ENCODE measurements at regions not wholly inside any gene's neighbourhood (a gene's known extent, or its start where the extent isn't known, plus 50 kb on each side); places are given as distances from the start of the nearest gene placed in this dataset.

DNA sequence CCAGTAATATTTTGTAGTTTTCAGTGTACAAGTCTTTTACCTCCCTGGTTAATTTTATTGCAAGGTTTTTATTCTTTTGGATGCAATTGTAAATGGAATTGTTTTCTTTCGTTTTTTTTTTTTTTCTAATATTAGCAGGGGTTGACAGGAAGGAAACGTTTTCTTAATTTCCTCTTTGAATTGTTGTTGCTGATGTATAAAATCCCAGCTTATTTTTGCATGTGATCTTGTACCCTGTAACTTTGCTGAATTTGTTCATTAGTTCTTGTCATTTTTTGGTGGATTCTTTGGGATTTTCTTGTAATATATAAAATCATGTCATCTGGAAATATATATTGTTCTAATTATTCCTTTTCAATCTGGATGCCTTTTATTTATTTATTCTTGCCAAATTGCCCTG lies 65.0 kb upstream of the ANKH start:
- H3K27ac Mint-ChIP-seq = no peak overlapping the region
- peaks cover 2 to 4% of the 10 kb centered on the region in 2 donors for H3K27me3 Mint-ChIP-seq
- no peak for DNase-seq
- no peaks in the 10 kb centered on the region for H3K4me1 ChIP-seq (ENCODE audit: insufficient read depth, low read length)
- no peak overlapping the region for H3K4me3 ChIP-seq (ENCODE audit: low read length in 2 of 2)
- no peak overlapping the region for H3K4me3 Mint-ChIP-seq
- H3K4me1 Mint-ChIP-seq = peaks cover 4 to 12% (median 5%) of the 10 kb centered on the region in 4 donors
- H3K27me3 ChIP-seq (ENCODE audit: insufficient read depth, low read length) = no peaks in the 10 kb centered on the region
- no peaks in the 10 kb centered on the region for H3K36me3 Mint-ChIP-seq
- H3K9me3 Mint-ChIP-seq = no peaks in the 10 kb centered on the region
- no peak overlapping the region for H3K27ac ChIP-seq (ENCODE audit: low read depth, low read length)
- intact Hi-C loops (cut with micrococcal nuclease) = no loop called here
- no peaks in the 10 kb centered on the region for H3K9me3 ChIP-seq (ENCODE audit: control insufficient read depth in 1 of 2, low read length in 2 of 2)
- ChIA-PET POLR2A (ENCODE audit: partially characterized antibody) (no interaction called here), CTCF (ENCODE audit: partially characterized antibody) (interaction anchor here (0.9 kb wide), 1 partner anchor 10 kb away, joined by 3 read pairs; no protein-coding TSS in a partner anchor)
- H3K36me3 ChIP-seq (ENCODE audit: insufficient read depth, low read length) = no peaks in the 10 kb centered on the region

GRCh38 chr5:14935341-14935740 lies 63.8 kb upstream of the ANKH start:
- Histone ChIP-seq H3K36me3 (ENCODE audit: insufficient read depth, low read length) (no peaks in the 10 kb centered on the region), H3K4me3 (ENCODE audit: low read length in 2 of 2) (no peak overlapping the region), H3K9me3 (ENCODE audit: control insufficient read depth in 1 of 2, low read length in 2 of 2) (no peaks in the 10 kb centered on the region), H3K4me1 (ENCODE audit: insufficient read depth, low read length) (no peaks in the 10 kb centered on the region), H3K27me3 (ENCODE audit: insufficient read depth, low read length) (no peaks in the 10 kb centered on the region), H3K27ac (ENCODE audit: low read depth, low read length) (no peak overlapping the region)
- Mint-ChIP-seq H3K27ac (no peak overlapping the region), H3K36me3 (no peaks in the 10 kb centered on the region), H3K9me3 (no peaks in the 10 kb centered on the region), H3K4me1 (peaks cover 4 to 12% (median 5%) of the 10 kb centered on the region in 4 donors), H3K4me3 (no peak overlapping the region), H3K27me3 (peaks cover 1 to 2% of the 10 kb centered on the region in 2 donors)
- POLR2A ChIA-PET (ENCODE audit: partially characterized antibody) = no interaction called here
- CTCF ChIA-PET (ENCODE audit: partially characterized antibody) = no interaction called here
- DNase-seq = no peak
- intact Hi-C loops (cut with micrococcal nuclease) = no loop called here

DNA sequence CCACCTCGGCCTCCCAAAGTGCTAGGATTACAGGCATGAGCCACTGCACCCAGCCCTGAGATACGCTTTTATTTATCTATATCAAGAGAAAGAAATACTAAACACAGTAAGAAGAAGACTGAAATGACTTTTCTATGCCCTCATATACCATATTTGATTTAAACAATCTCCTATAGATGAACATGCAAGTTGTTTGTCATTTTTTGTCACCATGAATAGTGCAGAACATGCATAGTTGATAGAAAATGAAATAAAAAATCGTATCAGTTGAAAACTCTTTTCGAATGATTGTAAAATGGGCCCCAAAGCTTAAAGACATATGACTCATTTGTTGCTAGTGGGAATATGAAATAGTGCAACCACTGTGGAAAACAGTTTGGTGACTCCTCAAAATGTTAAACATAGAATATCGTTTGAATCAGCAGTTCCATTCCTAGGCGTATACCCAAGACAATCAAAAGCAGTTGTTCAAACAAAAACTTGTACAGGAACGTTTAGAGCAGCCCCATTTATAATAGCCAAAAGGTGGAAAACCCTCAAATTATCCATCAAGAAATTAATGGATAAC lies 61.4 kb upstream of the ANKH start:
- Histone ChIP-seq H3K4me3 (ENCODE audit: low read length in 2 of 2) (no peak overlapping the region), H3K27ac (ENCODE audit: low read depth, low read length) (no peak overlapping the region), H3K27me3 (ENCODE audit: insufficient read depth, low read length) (no peaks in the 10 kb centered on the region), H3K36me3 (ENCODE audit: insufficient read depth, low read length) (no peaks in the 10 kb centered on the region), H3K9me3 (ENCODE audit: control insufficient read depth in 1 of 2, low read length in 2 of 2) (no peaks in the 10 kb centered on the region), H3K4me1 (ENCODE audit: insufficient read depth, low read length) (no peaks in the 10 kb centered on the region)
- H3K4me3 Mint-ChIP-seq = no peak overlapping the region
- no peak overlapping the region for H3K27ac Mint-ChIP-seq
- peaks cover 0 to 1% (median 0%) of the 10 kb centered on the region in 8 donors for H3K9me3 Mint-ChIP-seq
- peaks cover 1 to 2% of the 10 kb centered on the region in 2 donors for H3K27me3 Mint-ChIP-seq
- POLR2A ChIA-PET (ENCODE audit: partially characterized antibody) = no interaction called here
- H3K36me3 Mint-ChIP-seq = no peaks in the 10 kb centered on the region
- CTCF ChIA-PET (ENCODE audit: partially characterized antibody) = interaction anchor here (0.7 to 1.6 kb wide), 5 partner anchors 10 to 206 kb away, joined by 3 to 4 read pairs (median 4); no protein-coding TSS in a partner anchor
- DNase-seq = no peak
- intact Hi-C loops (cut with micrococcal nuclease) = no loop called here
- H3K4me1 Mint-ChIP-seq = peaks cover 4 to 12% (median 6%) of the 10 kb centered on the region in 4 donors

- intact Hi-C loops (cut with micrococcal nuclease) = no loop called here
- Histone ChIP-seq H3K27me3 (ENCODE audit: insufficient read depth, low read length) (no peaks in the 10 kb centered on the region), H3K9me3 (ENCODE audit: control insufficient read depth in 1 of 2, low read length in 2 of 2) (no peaks in the 10 kb centered on the region), H3K4me1 (ENCODE audit: insufficient read depth, low read length) (peaks cover 12% of the 10 kb centered on the region), H3K36me3 (ENCODE audit: insufficient read depth, low read length) (no peaks in the 10 kb centered on the region), H3K4me3 (ENCODE audit: low read length in 2 of 2) (no peak overlapping the region), H3K27ac (ENCODE audit: low read depth, low read length) (no peak overlapping the region)
- no peak overlapping the region for H3K4me3 Mint-ChIP-seq
- no peak for DNase-seq
- H3K36me3 Mint-ChIP-seq = no peaks in the 10 kb centered on the region
- peaks cover 0 to 2% of the 10 kb centered on the region in 2 donors for H3K27me3 Mint-ChIP-seq
- peak overlapping the region in 1 of 7 donors; percentile 13 for H3K27ac Mint-ChIP-seq
- POLR2A ChIA-PET (ENCODE audit: partially characterized antibody) = no interaction called here
- peaks cover 0 to 2% (median 0%) of the 10 kb centered on the region in 8 donors for H3K9me3 Mint-ChIP-seq
- peaks cover 13 to 22% (median 15%) of the 10 kb centered on the region in 4 donors for H3K4me1 Mint-ChIP-seq
- CTCF ChIA-PET (ENCODE audit: partially characterized antibody) = interaction anchor here (0.7 to 1.4 kb wide), 5 partner anchors 9 to 245 kb away, joined by 3 to 4 read pairs (median 3); no protein-coding TSS in a partner anchor
Observed at GRCh38 chr5:14930486-14930885, 58.9 kb upstream of the ANKH start.

GRCh38 chr5:14929293-14930065 lies 57.9 kb upstream of the ANKH start:
- Mint-ChIP-seq H3K27me3 (no peaks in the 10 kb centered on the region), H3K36me3 (no peaks in the 10 kb centered on the region), H3K4me1 (peaks cover 18 to 32% (median 24%) of the 10 kb centered on the region in 4 donors), H3K27ac (no peak overlapping the region), H3K4me3 (no peak overlapping the region), H3K9me3 (peaks cover 0 to 2% (median 0%) of the 10 kb centered on the region in 8 donors)
- H3K36me3 ChIP-seq (ENCODE audit: insufficient read depth, low read length) = no peaks in the 10 kb centered on the region
- H3K4me1 ChIP-seq (ENCODE audit: insufficient read depth, low read length) = peaks cover 22% of the 10 kb centered on the region
- H3K27me3 ChIP-seq (ENCODE audit: insufficient read depth, low read length) = no peaks in the 10 kb centered on the region
- intact Hi-C loops (cut with micrococcal nuclease) = no loop called here
- DNase-seq = no peak
- H3K9me3 ChIP-seq (ENCODE audit: control insufficient read depth in 1 of 2, low read length in 2 of 2) = no peaks in the 10 kb centered on the region
- H3K4me3 ChIP-seq (ENCODE audit: low read length in 2 of 2) = no peak overlapping the region
- POLR2A ChIA-PET (ENCODE audit: partially characterized antibody) = no interaction called here
- H3K27ac ChIP-seq (ENCODE audit: low read depth, low read length) = no peak overlapping the region
- CTCF ChIA-PET (ENCODE audit: partially characterized antibody) = no interaction called here

DNA sequence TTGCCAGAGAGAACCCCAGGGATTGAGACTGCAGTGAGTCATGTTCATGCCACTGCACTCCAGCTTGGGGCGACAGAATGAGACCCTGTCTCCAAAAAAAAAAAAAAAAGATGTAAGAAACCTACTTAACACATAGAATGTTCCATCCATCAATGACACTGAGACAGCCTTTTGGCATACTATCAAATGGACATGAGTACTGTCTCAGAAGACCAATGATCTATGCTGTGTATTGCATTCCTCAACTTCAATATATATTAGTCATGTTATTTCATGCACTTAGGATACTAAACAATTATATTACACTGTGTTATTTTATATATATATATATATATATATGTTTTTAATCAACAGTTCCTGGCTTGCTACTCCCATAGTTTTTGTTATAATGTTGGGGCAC lies 57.1 kb upstream of the ANKH start:
- no peak overlapping the region for H3K27ac Mint-ChIP-seq
- H3K36me3 Mint-ChIP-seq = no peaks in the 10 kb centered on the region
- Histone ChIP-seq H3K36me3 (ENCODE audit: insufficient read depth, low read length) (no peaks in the 10 kb centered on the region), H3K27me3 (ENCODE audit: insufficient read depth, low read length) (no peaks in the 10 kb centered on the region), H3K4me3 (ENCODE audit: low read length in 2 of 2) (no peak overlapping the region), H3K4me1 (ENCODE audit: insufficient read depth, low read length) (peaks cover 23% of the 10 kb centered on the region), H3K9me3 (ENCODE audit: control insufficient read depth in 1 of 2, low read length in 2 of 2) (no peaks in the 10 kb centered on the region), H3K27ac (ENCODE audit: low read depth, low read length) (no peak overlapping the region)
- ChIA-PET POLR2A (ENCODE audit: partially characterized antibody) (interaction anchor here (0.6 kb wide), 2 partner anchors 11 to 71 kb away, joined by 3 read pairs; no protein-coding TSS in a partner anchor), CTCF (ENCODE audit: partially characterized antibody) (no interaction called here)
- H3K4me1 Mint-ChIP-seq = peaks cover 18 to 34% (median 26%) of the 10 kb centered on the region in 4 donors
- H3K9me3 Mint-ChIP-seq = peaks cover 0 to 2% (median 0%) of the 10 kb centered on the region in 8 donors
- no peak overlapping the region for H3K4me3 Mint-ChIP-seq
- DNase-seq = no peak
- no peaks in the 10 kb centered on the region for H3K27me3 Mint-ChIP-seq
- intact Hi-C loops (cut with micrococcal nuclease) = no loop called here

DNA sequence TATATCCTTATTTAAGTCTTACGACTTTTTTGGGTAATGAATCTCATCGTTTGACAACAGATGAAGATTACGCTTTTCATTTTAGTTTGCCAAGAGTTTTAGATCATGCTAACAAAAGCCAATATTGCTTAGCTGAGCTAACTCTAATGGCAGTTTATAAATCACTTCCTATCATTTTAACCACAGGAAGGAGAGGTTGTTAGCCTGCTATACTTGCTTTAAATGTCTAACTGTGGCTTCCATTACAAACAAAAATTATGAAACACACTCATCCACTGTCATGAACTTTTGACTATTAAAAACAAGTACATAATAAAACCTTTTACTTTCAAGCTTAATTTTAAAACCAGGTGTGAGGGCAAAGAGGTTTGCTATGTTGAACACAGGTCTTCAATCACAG lies 53.7 kb upstream of the ANKH start:
- H3K27ac Mint-ChIP-seq = peak overlapping the region; percentile 70 to 92 (median 85)
- CTCF ChIA-PET (ENCODE audit: partially characterized antibody) = interaction anchor here (0.7 to 1.2 kb wide), 6 partner anchors 10 to 218 kb away, joined by 3 to 4 read pairs (median 3); no protein-coding TSS in a partner anchor
- no peak overlapping the region for H3K27ac ChIP-seq (ENCODE audit: low read depth, low read length)
- peak in 2 of 5 donors; percentile 1 to 3 for DNase-seq
- POLR2A ChIA-PET (ENCODE audit: partially characterized antibody) = interaction anchor here (0.6 to 1.4 kb wide), 3 partner anchors 52 to 156 kb away, joined by 3 to 7 read pairs (median 4); no protein-coding TSS in a partner anchor
- peak overlapping the region; percentile 20 to 81 (median 71) for H3K4me3 Mint-ChIP-seq
- H3K9me3 ChIP-seq (ENCODE audit: control insufficient read depth in 1 of 2, low read length in 2 of 2) = no peaks in the 10 kb centered on the region
- H3K4me1 Mint-ChIP-seq = peaks cover 16 to 34% (median 25%) of the 10 kb centered on the region in 4 donors
- peaks cover 0 to 2% (median 0%) of the 10 kb centered on the region in 8 donors for H3K9me3 Mint-ChIP-seq
- intact Hi-C loops (cut with micrococcal nuclease) = no loop called here
- H3K27me3 Mint-ChIP-seq = no peaks in the 10 kb centered on the region
- no peaks in the 10 kb centered on the region for H3K36me3 ChIP-seq (ENCODE audit: insufficient read depth, low read length)
- H3K36me3 Mint-ChIP-seq = no peaks in the 10 kb centered on the region
- no peak overlapping the region for H3K4me3 ChIP-seq (ENCODE audit: low read length in 2 of 2)
- H3K27me3 ChIP-seq (ENCODE audit: insufficient read depth, low read length) = no peaks in the 10 kb centered on the region
- peaks cover 23% of the 10 kb centered on the region for H3K4me1 ChIP-seq (ENCODE audit: insufficient read depth, low read length)

Measured in CD4-positive, alpha-beta memory T cell (primary cell).